GM12878 (cell line): ENCODE measurements at regions not wholly inside any gene's neighbourhood (a gene's known extent, or its start where the extent isn't known, plus 50 kb on each side); places are given as distances from the start of the nearest gene placed in this dataset.

Experiments used
- ATAC-seq: fragments of 200-7000 bp; cut with Tn5 transposase; 3 replicates; pipeline ENCODE4 v1.9.1; 2020; ENCODE audit warnings: mild to moderate bottlenecking, moderate library complexity
- BruUV-seq: library from RNA; stranded (reverse); fragments of 400-500 nt; replicated peaks from 2 replicates; lab custom pipeline; 2021; lab: Mats Ljungman, UMichigan
- CTCF ChIA-PET: fragments of 300-600 bp; sonication (Branson Sonifier 250); formaldehyde crosslinking; extraction: SDS; loops from one replicate; lab custom pipeline; 2021; ENCODE audit warnings: inconsistent platforms; lab: Yijun Ruan, JAX
- POLR2A ChIA-PET: fragments of 350-600 bp; formaldehyde crosslinking; extraction: SDS; loops from one replicate; lab custom pipeline; 2021; ENCODE audit warnings: inconsistent platforms; lab: Charles Lee
- RAD21 ChIA-PET: fragments of 300-600 bp; sonication (Branson Sonifier 250); formaldehyde crosslinking; loops from one replicate; lab custom pipeline; 2023; ENCODE audit warnings: antibody characterized with exemption; ENCODE audit not compliant: unreplicated experiment; lab: Charles Lee
- SMC1A ChIA-PET: fragments of 300-600 bp; sonication (Branson Sonifier 250); formaldehyde crosslinking; loops from one replicate; lab custom pipeline; 2023; ENCODE audit not compliant: unreplicated experiment, uncharacterized antibody; lab: Charles Lee
- DNase-seq: peaks from one replicate; pipeline ENCODE4 v3.0.0-alpha.2; 2011; ENCODE audit warnings: low read depth, low spot score
- FAIRE-seq: peaks from 3 replicates; lab custom pipeline; 2011; peaks lifted over from hg19 to GRCh38; lab: Jason Lieb, UNC
- H2AFZ ChIP-seq: 2 replicates; pipeline ENCODE4 v1.6.0; 2011; ENCODE audit warnings: low read depth, low read length, control low read depth; ENCODE audit not compliant: control insufficient read depth
- H3K27ac ChIP-seq: 2 replicates; pipeline ENCODE4 v1.5.1; 2011; ENCODE audit warnings: control low read depth; ENCODE audit not compliant: control insufficient read depth, insufficient read depth
- H3K27me3 ChIP-seq, 2 experiments: replicated peaks in 1 of 2; 2 replicates each; pipeline versions ENCODE4 v1.6.0 to v1.6.1; 2011; ENCODE audit warnings: low read length in 1 of 2; ENCODE audit not compliant: control insufficient read depth in 2 of 2, insufficient read depth in 2 of 2
- H3K36me3 ChIP-seq, 2 experiments: 2 replicates each; pipeline ENCODE4 v1.5.1; 2011; ENCODE audit warnings: low read length in 1 of 2; ENCODE audit not compliant: control insufficient read depth in 2 of 2, insufficient read depth in 2 of 2
- H3K4me1 ChIP-seq: 2 replicates; pipeline ENCODE4 v1.6.1; 2011; ENCODE audit warnings: mild to moderate bottlenecking, low read length, moderate library complexity, mixed read lengths; ENCODE audit not compliant: control insufficient read depth, insufficient read depth
- H3K4me2 ChIP-seq: 2 replicates; pipeline ENCODE4 v1.6.0; 2011; ENCODE audit warnings: control low read depth; ENCODE audit not compliant: control insufficient read depth, insufficient read depth
- H3K4me3 ChIP-seq: fragments of 200-600 bp; sonication (generic); 2 replicates; pipeline ENCODE4 v1.5.1; 2016
- H3K79me2 ChIP-seq: 2 replicates; pipeline ENCODE4 v1.6.0; 2011; ENCODE audit warnings: low read length; ENCODE audit not compliant: control insufficient read depth, insufficient read depth
- H3K9ac ChIP-seq: 2 replicates; pipeline ENCODE4 v1.8.0; 2011; ENCODE audit warnings: low read length, control low read depth, mixed read lengths; ENCODE audit not compliant: control insufficient read depth, insufficient read depth
- H3K9me3 ChIP-seq: replicated peaks from 3 replicates; pipeline ENCODE4 v1.5.1; 2011; ENCODE audit warnings: mild to moderate bottlenecking, low read length; ENCODE audit not compliant: control insufficient read depth, insufficient read depth
- H4K20me1 ChIP-seq: 2 replicates; pipeline ENCODE4 v1.6.0; 2011; ENCODE audit not compliant: control insufficient read depth, insufficient read depth
- CBX5 ChIP-seq: sonication (generic); IDR thresholded peaks from 2 replicates; pipeline ENCODE4 v1.6.1; 2016; ENCODE audit warnings: low read depth, moderate library complexity, mild to moderate bottlenecking, inconsistent platforms
- WGBS: methylation state at CpG from one replicate; pipeline ENCODE4 v1.1.6; 2016; ENCODE audit warnings: low lambda C conversion rate; ENCODE audit not compliant: insufficient replicate concordance, insufficient coverage; ENCODE audit errors: missing lambda C conversion rate; 5-methylcytosine and 5-hydroxymethylcytosine counted together
- in situ Hi-C: fragments of 300-500 bp; cut with MboI; formaldehyde crosslinking; loops from 9 replicates; pipeline ENCODE4 v1.14.3; 2018; ENCODE audit warnings: mixed read lengths
- intact Hi-C: fragments of 100-400 bp; cut with micrococcal nuclease; formaldehyde crosslinking; loops from one replicate; pipeline ENCODE4 v1.14.2; 2022; ENCODE audit not compliant: unreplicated experiment
- TF ChIP-seq, protein P1 (sequence below): fragments of 450-650 bp; IDR thresholded peaks from 2 replicates; pipeline ENCODE4 v1.6.1; 2017; ENCODE audit warnings: mild to moderate bottlenecking, low read depth, inconsistent platforms; ENCODE audit not compliant: poor library complexity, severe bottlenecking
- TF ChIP-seq, protein P2 (sequence below): IDR thresholded peaks from 2 replicates; pipeline ENCODE4 v1.6.1; 2012; ENCODE audit warnings: improper control_type of control experiment, low read depth, low read length; ENCODE audit not compliant: insufficient replicate concordance

DNA sequence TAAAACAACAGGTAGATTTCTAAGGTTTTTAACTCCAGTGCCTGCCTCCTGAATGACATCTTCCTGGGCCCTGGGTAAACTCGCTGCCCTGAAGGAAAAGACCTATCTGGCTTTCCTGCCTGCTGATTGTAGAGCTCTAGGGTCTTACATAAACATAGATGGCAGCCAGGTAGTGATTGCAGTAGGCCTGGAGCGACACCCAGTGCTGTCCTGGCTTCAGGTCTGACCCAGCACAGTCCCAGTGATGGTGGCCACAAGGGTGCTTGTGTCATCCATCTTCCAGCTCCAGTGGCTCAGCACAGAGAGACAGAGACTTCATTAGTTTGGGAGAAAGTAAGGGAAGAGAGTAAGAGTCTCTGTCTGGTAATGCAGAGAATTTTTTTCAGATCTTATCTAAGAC is 542.9 kb upstream of the IMPG1 start:
- no peaks in the 10 kb centered on the region for H3K79me2 ChIP-seq
- in situ Hi-C loops = no loop called here
- no peaks in the 10 kb centered on the region for H4K20me1 ChIP-seq
- no TSS peak for BruUV-seq
- H3K9ac ChIP-seq = no peak overlapping the region
- FAIRE-seq (no peak), DNase-seq (no peak), ATAC-seq (peak; percentile 65)
- no peak overlapping the region for H3K27ac ChIP-seq
- ChIA-PET POLR2A (no interaction called here), CTCF (interaction anchor here (1.1 to 1.3 kb wide), 3 partner anchors 340 to 722 kb away, joined by 4 to 5 read pairs (median 4); no protein-coding TSS in a partner anchor), RAD21 (interaction anchor here (1.3 kb wide), 1 partner anchor 340 kb away, joined by 3 read pairs; no protein-coding TSS in a partner anchor), SMC1A (no interaction called here)
- TF ChIP-seq, protein P1, sequence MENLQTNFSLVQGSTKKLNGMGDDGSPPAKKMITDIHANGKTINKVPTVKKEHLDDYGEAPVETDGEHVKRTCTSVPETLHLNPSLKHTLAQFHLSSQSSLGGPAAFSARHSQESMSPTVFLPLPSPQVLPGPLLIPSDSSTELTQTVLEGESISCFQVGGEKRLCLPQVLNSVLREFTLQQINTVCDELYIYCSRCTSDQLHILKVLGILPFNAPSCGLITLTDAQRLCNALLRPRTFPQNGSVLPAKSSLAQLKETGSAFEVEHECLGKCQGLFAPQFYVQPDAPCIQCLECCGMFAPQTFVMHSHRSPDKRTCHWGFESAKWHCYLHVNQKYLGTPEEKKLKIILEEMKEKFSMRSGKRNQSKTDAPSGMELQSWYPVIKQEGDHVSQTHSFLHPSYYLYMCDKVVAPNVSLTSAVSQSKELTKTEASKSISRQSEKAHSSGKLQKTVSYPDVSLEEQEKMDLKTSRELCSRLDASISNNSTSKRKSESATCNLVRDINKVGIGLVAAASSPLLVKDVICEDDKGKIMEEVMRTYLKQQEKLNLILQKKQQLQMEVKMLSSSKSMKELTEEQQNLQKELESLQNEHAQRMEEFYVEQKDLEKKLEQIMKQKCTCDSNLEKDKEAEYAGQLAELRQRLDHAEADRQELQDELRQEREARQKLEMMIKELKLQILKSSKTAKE = no peak
- TF ChIP-seq, protein P2, sequence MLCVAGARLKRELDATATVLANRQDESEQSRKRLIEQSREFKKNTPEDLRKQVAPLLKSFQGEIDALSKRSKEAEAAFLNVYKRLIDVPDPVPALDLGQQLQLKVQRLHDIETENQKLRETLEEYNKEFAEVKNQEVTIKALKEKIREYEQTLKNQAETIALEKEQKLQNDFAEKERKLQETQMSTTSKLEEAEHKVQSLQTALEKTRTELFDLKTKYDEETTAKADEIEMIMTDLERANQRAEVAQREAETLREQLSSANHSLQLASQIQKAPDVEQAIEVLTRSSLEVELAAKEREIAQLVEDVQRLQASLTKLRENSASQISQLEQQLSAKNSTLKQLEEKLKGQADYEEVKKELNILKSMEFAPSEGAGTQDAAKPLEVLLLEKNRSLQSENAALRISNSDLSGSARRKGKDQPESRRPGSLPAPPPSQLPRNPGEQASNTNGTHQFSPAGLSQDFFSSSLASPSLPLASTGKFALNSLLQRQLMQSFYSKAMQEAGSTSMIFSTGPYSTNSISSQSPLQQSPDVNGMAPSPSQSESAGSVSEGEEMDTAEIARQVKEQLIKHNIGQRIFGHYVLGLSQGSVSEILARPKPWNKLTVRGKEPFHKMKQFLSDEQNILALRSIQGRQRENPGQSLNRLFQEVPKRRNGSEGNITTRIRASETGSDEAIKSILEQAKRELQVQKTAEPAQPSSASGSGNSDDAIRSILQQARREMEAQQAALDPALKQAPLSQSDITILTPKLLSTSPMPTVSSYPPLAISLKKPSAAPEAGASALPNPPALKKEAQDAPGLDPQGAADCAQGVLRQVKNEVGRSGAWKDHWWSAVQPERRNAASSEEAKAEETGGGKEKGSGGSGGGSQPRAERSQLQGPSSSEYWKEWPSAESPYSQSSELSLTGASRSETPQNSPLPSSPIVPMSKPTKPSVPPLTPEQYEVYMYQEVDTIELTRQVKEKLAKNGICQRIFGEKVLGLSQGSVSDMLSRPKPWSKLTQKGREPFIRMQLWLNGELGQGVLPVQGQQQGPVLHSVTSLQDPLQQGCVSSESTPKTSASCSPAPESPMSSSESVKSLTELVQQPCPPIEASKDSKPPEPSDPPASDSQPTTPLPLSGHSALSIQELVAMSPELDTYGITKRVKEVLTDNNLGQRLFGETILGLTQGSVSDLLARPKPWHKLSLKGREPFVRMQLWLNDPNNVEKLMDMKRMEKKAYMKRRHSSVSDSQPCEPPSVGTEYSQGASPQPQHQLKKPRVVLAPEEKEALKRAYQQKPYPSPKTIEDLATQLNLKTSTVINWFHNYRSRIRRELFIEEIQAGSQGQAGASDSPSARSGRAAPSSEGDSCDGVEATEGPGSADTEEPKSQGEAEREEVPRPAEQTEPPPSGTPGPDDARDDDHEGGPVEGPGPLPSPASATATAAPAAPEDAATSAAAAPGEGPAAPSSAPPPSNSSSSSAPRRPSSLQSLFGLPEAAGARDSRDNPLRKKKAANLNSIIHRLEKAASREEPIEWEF = no peak
- no peak for TF ChIP-seq CBX5
- no peaks in the 10 kb centered on the region for H3K27me3 ChIP-seq
- intact Hi-C loops = no loop called here
- H3K36me3 ChIP-seq = no peaks in the 10 kb centered on the region
- 0% methylated on average over 2 of the region's 2 CpGs for WGBS
- no peak overlapping the region for H3K4me3 ChIP-seq
- H3K4me1 ChIP-seq = no peaks in the 10 kb centered on the region
- no peak overlapping the region for H2AFZ ChIP-seq
- no peaks in the 10 kb centered on the region for H3K9me3 ChIP-seq
- H3K4me2 ChIP-seq = no peak overlapping the region
